Upper lobe of left lung (tissue), 4 donors: ENCODE measurements at regions not wholly inside any gene's neighbourhood (a gene's known extent, or its start where the extent isn't known, plus 50 kb on each side); places are given as distances from the start of the nearest gene placed in this dataset.

ENCODE experiments used
- CTCF ChIP-seq, 6 experiments: fragments of 450-650 bp in 4 of 6; fragments of 200-600 bp in 2 of 6; sonication (generic) in 2 of 6; IDR thresholded peaks; one replicate each; pipeline ENCODE4 v1.5.1; 2016 to 2019; ENCODE audit warnings: antibody characterized with exemption in 6 of 6
- POLR2A ChIP-seq, 4 donors: fragments of 450-650 bp; IDR thresholded peaks; one replicate each; pipeline ENCODE4 v1.5.1; 2016 to 2017; ENCODE audit warnings: antibody characterized with exemption in 4 of 4, mild to moderate bottlenecking in 2 of 4

GRCh38 chr14:58918066-58918738 is 270.3 kb upstream of the DAAM1 start:
- no peak for TF ChIP-seq CTCF (IDR thresholded peaks at IDR 0.05)
- TF ChIP-seq POLR2A (IDR thresholded peaks at IDR 0.05) = no peak
